GM12878 (cell line): ENCODE measurements at regions not wholly inside any gene's neighbourhood (a gene's known extent, or its start where the extent isn't known, plus 50 kb on each side); places are given as distances from the start of the nearest gene placed in this dataset.

Experiments used
- ATAC-seq: fragments of 200-7000 bp; cut with Tn5 transposase; 3 replicates; pipeline ENCODE4 v1.9.1; 2020; ENCODE audit warnings: mild to moderate bottlenecking, moderate library complexity
- BruUV-seq: library from RNA; stranded (reverse); fragments of 400-500 nt; replicated peaks from 2 replicates; lab custom pipeline; 2021; lab: Mats Ljungman, UMichigan
- CTCF ChIA-PET: fragments of 300-600 bp; sonication (Branson Sonifier 250); formaldehyde crosslinking; extraction: SDS; loops from one replicate; lab custom pipeline; 2021; ENCODE audit warnings: inconsistent platforms; lab: Yijun Ruan, JAX
- POLR2A ChIA-PET: fragments of 350-600 bp; formaldehyde crosslinking; extraction: SDS; loops from one replicate; lab custom pipeline; 2021; ENCODE audit warnings: inconsistent platforms; lab: Charles Lee
- RAD21 ChIA-PET: fragments of 300-600 bp; sonication (Branson Sonifier 250); formaldehyde crosslinking; loops from one replicate; lab custom pipeline; 2023; ENCODE audit warnings: antibody characterized with exemption; ENCODE audit not compliant: unreplicated experiment; lab: Charles Lee
- SMC1A ChIA-PET: fragments of 300-600 bp; sonication (Branson Sonifier 250); formaldehyde crosslinking; loops from one replicate; lab custom pipeline; 2023; ENCODE audit not compliant: unreplicated experiment, uncharacterized antibody; lab: Charles Lee
- DNase-seq: peaks from one replicate; pipeline ENCODE4 v3.0.0-alpha.2; 2011; ENCODE audit warnings: low read depth, low spot score
- FAIRE-seq: peaks from 3 replicates; lab custom pipeline; 2011; peaks lifted over from hg19 to GRCh38; lab: Jason Lieb, UNC
- H2AFZ ChIP-seq: 2 replicates; pipeline ENCODE4 v1.6.0; 2011; ENCODE audit warnings: low read depth, low read length, control low read depth; ENCODE audit not compliant: control insufficient read depth
- H3K27ac ChIP-seq: 2 replicates; pipeline ENCODE4 v1.5.1; 2011; ENCODE audit warnings: control low read depth; ENCODE audit not compliant: control insufficient read depth, insufficient read depth
- H3K27me3 ChIP-seq, 2 experiments: replicated peaks in 1 of 2; 2 replicates each; pipeline versions ENCODE4 v1.6.0 to v1.6.1; 2011; ENCODE audit warnings: low read length in 1 of 2; ENCODE audit not compliant: control insufficient read depth in 2 of 2, insufficient read depth in 2 of 2
- H3K36me3 ChIP-seq, 2 experiments: 2 replicates each; pipeline ENCODE4 v1.5.1; 2011; ENCODE audit warnings: low read length in 1 of 2; ENCODE audit not compliant: control insufficient read depth in 2 of 2, insufficient read depth in 2 of 2
- H3K4me1 ChIP-seq: 2 replicates; pipeline ENCODE4 v1.6.1; 2011; ENCODE audit warnings: mild to moderate bottlenecking, low read length, moderate library complexity, mixed read lengths; ENCODE audit not compliant: control insufficient read depth, insufficient read depth
- H3K4me2 ChIP-seq: 2 replicates; pipeline ENCODE4 v1.6.0; 2011; ENCODE audit warnings: control low read depth; ENCODE audit not compliant: control insufficient read depth, insufficient read depth
- H3K4me3 ChIP-seq: fragments of 200-600 bp; sonication (generic); 2 replicates; pipeline ENCODE4 v1.5.1; 2016
- H3K79me2 ChIP-seq: 2 replicates; pipeline ENCODE4 v1.6.0; 2011; ENCODE audit warnings: low read length; ENCODE audit not compliant: control insufficient read depth, insufficient read depth
- H3K9ac ChIP-seq: 2 replicates; pipeline ENCODE4 v1.8.0; 2011; ENCODE audit warnings: low read length, control low read depth, mixed read lengths; ENCODE audit not compliant: control insufficient read depth, insufficient read depth
- H3K9me3 ChIP-seq: replicated peaks from 3 replicates; pipeline ENCODE4 v1.5.1; 2011; ENCODE audit warnings: mild to moderate bottlenecking, low read length; ENCODE audit not compliant: control insufficient read depth, insufficient read depth
- H4K20me1 ChIP-seq: 2 replicates; pipeline ENCODE4 v1.6.0; 2011; ENCODE audit not compliant: control insufficient read depth, insufficient read depth
- CBX3 ChIP-seq: fragments of 200-600 bp; sonication (generic); IDR thresholded peaks from 2 replicates; pipeline ENCODE4 v1.6.1; 2016; ENCODE audit warnings: low read depth, borderline replicate concordance
- HCFC1 ChIP-seq: fragments of 150-350 bp; IDR thresholded peaks from 2 replicates; pipeline ENCODE4 v1.6.1; 2014; ENCODE audit warnings: low read length
- HDAC2 ChIP-seq: fragments of 200-600 bp; sonication (generic); IDR thresholded peaks from 2 replicates; pipeline ENCODE4 v1.6.1; 2017
- IRF4 ChIP-seq: IDR thresholded peaks from 2 replicates; pipeline ENCODE4 v1.6.1; 2011; ENCODE audit warnings: low read depth, low read length
- KAT2A ChIP-seq: conservative IDR thresholded peaks from 2 replicates; pipeline ENCODE4 v1.6.1; 2011; ENCODE audit warnings: low read depth, low read length; ENCODE audit not compliant: control insufficient read depth
- KLF5 ChIP-seq: fragments of 450-650 bp; IDR thresholded peaks from 2 replicates; pipeline ENCODE4 v1.6.1; 2014; ENCODE audit warnings: mild to moderate bottlenecking; ENCODE audit not compliant: partially characterized antibody
- MXI1 ChIP-seq: fragments of 150-350 bp; IDR thresholded peaks from 2 replicates; pipeline ENCODE4 v1.6.1; 2011; ENCODE audit warnings: low read depth, mild to moderate bottlenecking, inconsistent platforms, low read length, improper control_type of control experiment
- MYC ChIP-seq: IDR thresholded peaks from 2 replicates; pipeline ENCODE4 v1.6.1; 2011; ENCODE audit warnings: mild to moderate bottlenecking, low read length, moderate library complexity, inconsistent platforms; ENCODE audit not compliant: insufficient read depth, insufficient replicate concordance, insufficient read length, severe bottlenecking
- PAX8 ChIP-seq: fragments of 450-650 bp; IDR thresholded peaks from 2 replicates; pipeline ENCODE4 v1.6.1; 2017; ENCODE audit warnings: mild to moderate bottlenecking, moderate library complexity
- RCOR1 ChIP-seq: conservative IDR thresholded peaks from 2 replicates; pipeline ENCODE4 v1.6.1; 2012; ENCODE audit warnings: low read depth, low read length, improper control_type of control experiment
- SPI1 ChIP-seq: IDR thresholded peaks from 2 replicates; pipeline ENCODE4 v1.6.1; 2011; ENCODE audit warnings: low read depth, mild to moderate bottlenecking, low read length, moderate library complexity, borderline replicate concordance; ENCODE audit not compliant: insufficient read depth
- ZNF217 ChIP-seq: fragments of 450-650 bp; IDR thresholded peaks from 2 replicates; pipeline ENCODE4 v1.6.1; 2017; ENCODE audit warnings: antibody characterized with exemption, mild to moderate bottlenecking
- ZNF274 ChIP-seq: IDR thresholded peaks from one replicate; pipeline ENCODE4 v1.8.0; 2011; ENCODE audit not compliant: insufficient read length, insufficient read depth
- WGBS: methylation state at CpG from one replicate; pipeline ENCODE4 v1.1.6; 2016; ENCODE audit warnings: low lambda C conversion rate; ENCODE audit not compliant: insufficient replicate concordance, insufficient coverage; ENCODE audit errors: missing lambda C conversion rate; 5-methylcytosine and 5-hydroxymethylcytosine counted together
- in situ Hi-C: fragments of 300-500 bp; cut with MboI; formaldehyde crosslinking; loops from 9 replicates; pipeline ENCODE4 v1.14.3; 2018; ENCODE audit warnings: mixed read lengths
- intact Hi-C: fragments of 100-400 bp; cut with micrococcal nuclease; formaldehyde crosslinking; loops from one replicate; pipeline ENCODE4 v1.14.2; 2022; ENCODE audit not compliant: unreplicated experiment
- TF ChIP-seq, protein P1 (sequence below): IDR thresholded peaks from 2 replicates; pipeline ENCODE4 v1.6.1; 2012; ENCODE audit warnings: low read depth, low read length, improper control_type of control experiment

DNA sequence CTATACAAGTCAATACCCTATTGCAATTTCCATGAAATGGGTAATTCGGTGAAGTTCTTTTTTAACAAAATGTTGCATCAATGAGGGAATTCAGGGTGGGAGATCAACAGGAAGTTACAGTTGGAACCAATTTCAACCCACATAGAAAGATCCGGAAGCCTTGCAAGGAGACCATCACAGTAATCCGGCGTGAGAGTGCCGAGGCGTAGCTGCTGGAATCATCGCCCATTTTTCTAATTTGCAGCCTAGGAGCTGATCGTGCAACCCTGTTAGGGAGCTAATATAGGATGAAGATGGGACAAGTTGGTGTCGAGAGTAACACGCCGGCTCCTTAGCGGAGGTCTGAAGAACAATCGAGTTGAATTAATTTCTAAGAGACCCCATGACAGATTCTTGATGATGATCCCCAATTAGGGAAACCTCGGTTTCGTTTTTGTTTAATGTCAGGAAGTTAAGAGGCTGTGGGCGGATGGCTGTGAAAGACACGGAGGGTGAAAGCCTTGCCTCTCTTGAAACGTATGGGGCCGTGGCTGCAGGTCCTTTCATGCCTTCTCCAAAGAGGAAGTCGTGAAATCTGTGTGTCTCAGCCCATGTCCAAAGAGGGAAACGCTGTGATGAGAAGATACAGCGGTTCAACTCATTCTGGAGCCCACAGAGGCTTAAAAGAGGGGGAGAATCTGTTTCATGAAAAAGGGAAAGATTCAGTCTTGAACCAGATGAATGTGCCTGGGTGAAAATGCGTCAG lies 51.2 kb upstream of the CARD11 start (continued):
- TF ChIP-seq HDAC2 (no peak), ZNF217 (no peak), CBX3 (no peak), MYC (no peak), KAT2A (no peak), ZNF274 (no peak), SPI1 (peak; percentile 84), IRF4 (no peak), HCFC1 (no peak), RCOR1 (no peak), KLF5 (no peak), PAX8 (no peak)
- TF ChIP-seq, protein P1, sequence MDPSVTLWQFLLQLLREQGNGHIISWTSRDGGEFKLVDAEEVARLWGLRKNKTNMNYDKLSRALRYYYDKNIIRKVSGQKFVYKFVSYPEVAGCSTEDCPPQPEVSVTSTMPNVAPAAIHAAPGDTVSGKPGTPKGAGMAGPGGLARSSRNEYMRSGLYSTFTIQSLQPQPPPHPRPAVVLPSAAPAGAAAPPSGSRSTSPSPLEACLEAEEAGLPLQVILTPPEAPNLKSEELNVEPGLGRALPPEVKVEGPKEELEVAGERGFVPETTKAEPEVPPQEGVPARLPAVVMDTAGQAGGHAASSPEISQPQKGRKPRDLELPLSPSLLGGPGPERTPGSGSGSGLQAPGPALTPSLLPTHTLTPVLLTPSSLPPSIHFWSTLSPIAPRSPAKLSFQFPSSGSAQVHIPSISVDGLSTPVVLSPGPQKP = no peak

DNA sequence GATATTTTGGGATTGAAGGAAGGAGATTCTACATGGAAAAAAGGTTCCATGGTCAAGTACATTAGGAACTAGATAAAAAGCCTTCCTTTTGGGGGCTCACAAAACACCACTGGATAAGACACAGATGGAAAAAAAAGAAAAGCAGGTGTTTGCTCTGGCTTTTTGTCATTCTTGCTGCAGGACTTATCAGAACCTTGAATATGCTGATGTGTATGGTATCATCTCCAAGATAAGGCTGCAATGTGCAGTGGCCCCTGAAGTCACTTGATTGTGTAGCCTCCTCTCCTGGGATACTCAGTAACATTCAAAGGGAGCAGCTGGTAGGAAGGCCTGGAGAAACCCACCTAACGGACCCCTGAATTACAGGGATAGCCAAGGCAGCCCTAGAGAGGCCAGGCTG lies 54.1 kb upstream of the CARD11 start:
- no peak overlapping the region for H3K27ac ChIP-seq
- no peaks in the 10 kb centered on the region for H4K20me1 ChIP-seq
- intact Hi-C loops (no loop called here), in situ Hi-C loops (no loop called here)
- whole genome bisulfite sequencing = 83% methylated on average over 1 of the region's 1 CpG
- FAIRE-seq = no peak
- DNase-seq = no peak
- peaks cover 13% of the 10 kb centered on the region; the same call in 1 of the 2 replicates for H3K4me1 ChIP-seq
- H3K4me2 ChIP-seq = no peak overlapping the region
- no peak overlapping the region for H3K9ac ChIP-seq
- ChIA-PET SMC1A (no interaction called here), CTCF (no interaction called here), RAD21 (no interaction called here), POLR2A (no interaction called here)
- no peaks in the 10 kb centered on the region for H3K79me2 ChIP-seq
- TF ChIP-seq MXI1 = no peak
- TF ChIP-seq PAX8 = no peak
- no peaks in the 10 kb centered on the region for H3K36me3 ChIP-seq
- no peaks in the 10 kb centered on the region; the same call in 2 of the 3 replicates for H3K9me3 ChIP-seq
- no peak overlapping the region for H2AFZ ChIP-seq
- no peak for ATAC-seq
- no TSS peak for BruUV-seq
- no peaks in the 10 kb centered on the region for H3K27me3 ChIP-seq
- no peak overlapping the region for H3K4me3 ChIP-seq
